HG03432 (cell line): ENCODE measurements at regions not wholly inside any gene's neighbourhood (a gene's known extent, or its start where the extent isn't known, plus 50 kb on each side); places are given as distances from the start of the nearest gene placed in this dataset.
A peak's percentile ranks its signal among the peaks of the same experiment; 100 is the strongest.

Experiments used
- ATAC-seq: cut with Tn5 transposase; IDR thresholded peaks from one replicate; pipeline ENCODE4 v1.9.1; 2021; ENCODE audit warnings: mild to moderate bottlenecking, moderate library complexity; ENCODE audit not compliant: unreplicated experiment

DNA sequence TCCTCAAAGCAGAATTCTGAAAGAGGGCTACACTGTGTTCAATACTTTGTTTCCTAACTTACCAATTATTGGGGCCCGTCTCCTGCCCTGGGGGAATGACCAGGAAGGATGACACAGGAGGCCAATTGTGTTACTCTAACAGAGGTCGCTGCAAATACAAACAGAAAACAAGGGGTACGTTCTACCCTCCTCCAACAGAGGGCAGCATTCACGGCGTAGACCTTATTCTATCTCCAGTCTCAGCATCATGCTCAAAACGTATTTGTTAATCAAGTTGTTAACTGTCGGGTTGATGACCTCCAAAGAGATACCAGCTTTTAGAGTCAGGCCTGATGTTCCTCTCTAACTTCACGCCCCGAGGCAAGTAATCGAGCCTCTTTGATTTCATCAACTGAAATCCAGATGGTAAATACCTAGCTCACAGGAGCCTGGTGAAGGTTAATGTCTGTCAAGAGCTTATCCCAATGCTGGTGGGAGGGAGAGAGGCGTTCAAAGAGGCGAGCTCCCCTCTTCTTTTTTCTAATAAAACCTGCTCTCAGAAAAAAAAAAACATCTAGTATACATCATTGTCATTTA, 181.0 kb upstream of the KCNIP4 start:
- ATAC-seq, result peak; percentile 51

DNA sequence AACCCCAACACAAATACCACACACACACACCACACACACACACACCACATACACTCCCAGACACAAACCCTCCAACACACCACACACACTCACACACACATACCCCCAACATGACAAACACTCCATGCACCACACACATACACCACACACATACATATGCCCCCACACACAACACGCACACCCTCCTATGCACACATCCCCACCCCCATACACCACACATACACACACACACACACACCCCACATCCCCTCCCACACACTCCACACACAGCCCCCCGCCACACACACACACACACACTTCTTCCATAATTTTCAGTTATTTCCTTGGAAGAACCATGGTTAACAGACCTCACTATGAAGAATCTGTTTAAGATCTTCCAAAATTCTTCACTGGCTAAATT, 173.5 kb upstream of the KCNIP4 start:
- no peak for ATAC-seq

DNA sequence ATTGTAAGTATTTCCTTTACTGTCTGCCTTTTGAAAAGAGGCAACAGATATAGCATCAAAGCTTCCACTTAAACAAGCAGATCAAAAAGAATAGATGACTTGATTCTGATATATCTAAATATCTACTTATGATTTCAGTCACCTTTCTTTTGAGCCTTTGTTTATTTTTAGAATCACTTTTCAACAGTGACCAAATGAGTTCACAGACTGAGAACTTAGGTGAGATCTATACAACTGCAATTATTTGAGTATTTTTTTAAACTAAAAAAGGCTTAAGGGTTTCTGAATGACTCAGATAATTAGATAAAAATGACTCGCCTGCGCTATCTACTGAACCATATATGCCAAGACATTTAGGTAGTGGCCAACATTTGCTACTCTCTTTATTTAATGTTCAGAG, 166.7 kb upstream of the KCNIP4 start:
- no peak for ATAC-seq

DNA sequence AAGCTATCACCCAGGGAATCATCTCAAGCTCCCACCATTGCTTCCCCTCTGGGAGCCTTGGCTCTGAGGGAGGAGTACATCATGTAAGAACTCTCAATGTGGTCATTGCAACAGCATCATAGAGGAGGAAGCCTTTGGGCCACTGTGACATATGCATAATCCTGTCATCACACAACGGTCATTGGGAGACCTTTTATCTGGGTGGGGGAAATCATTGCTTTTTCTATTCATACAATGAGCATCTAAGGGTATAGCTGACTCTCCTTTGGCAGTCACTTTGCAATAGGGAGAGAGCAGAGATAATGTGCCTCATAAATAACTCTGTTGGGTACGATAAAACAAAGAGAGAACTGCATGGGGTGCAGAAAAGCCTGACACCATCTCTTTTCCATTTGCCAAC, 155.2 kb upstream of the KCNIP4 start:
- ATAC-seq, result no peak

DNA sequence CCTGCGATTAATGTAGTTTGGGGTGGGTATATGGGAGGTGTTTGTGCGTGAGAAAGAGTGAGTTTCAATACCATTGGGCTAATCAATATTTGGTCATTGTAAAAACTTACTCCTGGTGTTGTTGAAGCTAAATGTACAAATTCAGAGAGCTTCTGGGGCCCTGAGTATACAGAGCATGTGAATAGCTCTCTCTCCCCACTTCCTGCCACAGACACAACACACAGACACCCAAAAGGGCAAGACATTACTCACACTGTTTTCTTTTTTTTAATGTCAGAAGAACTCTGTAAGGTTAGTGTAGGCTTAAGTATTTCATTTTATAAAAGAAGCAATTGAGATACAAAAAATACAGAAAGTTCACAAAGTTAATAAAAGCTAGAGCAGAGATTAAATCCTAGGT, 151.3 kb upstream of the KCNIP4 start:
- ATAC-seq, result no peak

DNA sequence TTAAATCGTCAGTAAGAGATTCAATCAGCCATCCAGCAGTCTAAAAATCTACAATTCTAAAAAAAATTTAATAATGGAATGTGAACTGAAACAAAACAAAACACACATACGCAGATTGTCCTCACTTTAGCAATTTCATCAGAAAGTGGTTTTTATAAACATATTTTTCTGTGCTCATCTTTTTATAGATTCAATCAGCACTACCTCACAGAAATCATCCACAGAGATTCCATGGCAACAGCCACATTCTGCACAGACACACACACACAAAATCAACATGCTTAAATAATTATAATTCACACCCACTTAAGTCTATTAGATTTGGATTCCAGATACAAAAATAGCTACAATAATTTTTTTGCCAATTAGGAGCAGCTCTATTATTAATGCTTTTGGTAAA, 149.0 kb upstream of the KCNIP4 start:
- no peak for ATAC-seq

DNA sequence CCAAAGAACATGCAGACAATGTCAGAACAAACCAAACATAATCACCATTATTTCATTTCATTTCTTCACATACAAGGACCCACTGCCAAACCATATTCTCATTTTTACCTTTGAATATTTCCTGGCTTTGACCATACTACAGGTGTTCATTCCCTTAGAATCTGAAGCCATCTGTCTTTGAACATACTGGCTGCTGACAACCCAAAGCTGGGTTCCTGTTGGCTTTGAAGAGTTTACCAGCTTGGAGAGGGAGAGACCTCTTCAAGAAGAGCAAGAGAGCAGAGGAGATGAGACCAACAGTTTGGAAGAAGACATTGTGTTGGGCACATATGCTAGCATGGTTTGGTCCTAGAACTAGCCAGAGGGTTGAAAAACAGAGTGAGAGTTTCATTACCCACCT, 145.6 kb upstream of the KCNIP4 start:
- no peak for ATAC-seq

DNA sequence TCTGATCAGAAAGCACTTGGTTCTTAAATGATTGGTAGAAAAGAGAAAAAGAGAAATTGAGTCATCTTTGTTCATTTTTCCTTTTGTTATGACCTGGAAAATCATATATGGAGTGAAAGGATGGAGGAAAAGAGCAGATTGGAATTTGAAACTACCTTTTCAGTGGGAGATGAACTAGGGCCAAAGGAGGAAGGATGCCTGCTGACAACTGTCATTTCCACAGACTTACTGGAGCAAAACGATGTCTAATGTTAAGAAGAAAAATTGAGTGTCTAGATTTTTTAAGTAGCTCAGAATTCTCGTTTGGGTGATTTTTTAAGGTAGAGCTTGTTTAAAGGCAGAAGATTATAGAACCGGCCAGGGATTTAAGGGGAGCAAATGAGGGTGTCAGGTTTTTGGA, 144.6 kb upstream of the KCNIP4 start:
- ATAC-seq, result no peak

DNA sequence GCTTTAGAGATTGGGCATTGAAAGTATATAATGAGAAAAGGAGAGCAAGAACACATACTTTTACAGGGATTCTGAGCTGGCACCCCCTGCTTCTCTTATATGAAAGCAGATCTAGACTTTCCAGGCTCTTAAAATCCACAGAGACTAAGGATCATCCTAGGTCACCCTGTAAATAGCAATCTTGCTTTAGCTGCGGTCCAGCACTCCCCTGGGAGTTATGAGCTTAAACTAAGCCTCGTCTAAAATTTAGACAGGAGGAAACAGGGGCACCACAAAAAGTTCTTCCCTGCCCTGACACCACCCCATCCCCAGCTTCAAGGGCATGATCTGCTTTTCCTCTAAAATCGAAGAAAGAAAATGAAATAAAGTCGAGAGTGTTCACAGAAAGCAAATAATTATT, 143.3 kb upstream of the KCNIP4 start:
- ATAC-seq, result no peak

DNA sequence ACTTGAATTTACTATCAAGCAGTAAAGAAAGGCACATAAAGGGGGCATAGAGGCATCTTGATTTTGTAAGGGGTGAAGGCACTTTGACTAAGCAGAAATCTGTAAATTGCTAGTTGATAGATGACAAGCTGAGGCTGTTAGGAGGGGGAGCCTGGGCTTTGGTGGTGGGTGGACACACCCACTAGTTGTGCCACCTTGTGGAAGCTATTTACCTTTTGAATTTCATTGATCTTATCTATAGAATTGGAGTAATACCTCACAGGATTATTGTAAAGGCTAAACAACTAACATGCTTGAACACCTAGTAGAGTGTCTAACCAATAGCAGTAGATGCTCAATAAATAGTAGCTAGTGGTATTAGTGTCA, 142.8 kb upstream of the KCNIP4 start:
- ATAC-seq, result no peak

DNA sequence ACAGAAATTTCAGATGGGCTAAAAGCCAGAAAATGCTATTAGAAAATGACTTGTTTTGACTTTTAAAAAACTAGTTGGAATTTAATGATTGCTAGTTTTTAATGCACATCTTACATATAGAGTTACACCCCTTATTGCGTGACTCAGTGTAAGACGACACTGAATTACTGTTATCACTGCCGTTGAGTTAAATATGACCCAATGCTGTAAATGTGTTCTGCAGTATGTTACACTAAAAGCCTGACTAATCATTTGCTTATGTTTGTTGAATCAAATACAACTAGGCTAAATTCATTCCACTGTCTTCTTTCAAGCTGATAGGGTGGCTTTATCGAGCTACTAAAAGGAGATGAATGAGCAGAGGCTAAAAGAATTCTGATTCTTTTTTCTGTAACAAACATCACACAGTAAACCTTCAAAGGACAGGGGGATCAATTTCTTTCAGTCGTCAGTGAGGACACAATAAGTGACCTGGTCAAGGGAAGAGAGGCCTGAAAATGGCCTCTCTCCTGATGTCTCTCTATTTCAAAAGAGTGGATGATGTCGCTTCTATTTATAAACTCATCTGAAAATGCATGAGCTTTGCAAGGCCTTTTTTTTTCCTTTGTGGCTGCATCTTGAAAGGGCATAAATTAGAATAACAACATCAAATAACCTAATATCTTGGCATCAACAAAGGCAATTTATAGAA, 142.2 kb upstream of the KCNIP4 start:
- no peak for ATAC-seq

DNA sequence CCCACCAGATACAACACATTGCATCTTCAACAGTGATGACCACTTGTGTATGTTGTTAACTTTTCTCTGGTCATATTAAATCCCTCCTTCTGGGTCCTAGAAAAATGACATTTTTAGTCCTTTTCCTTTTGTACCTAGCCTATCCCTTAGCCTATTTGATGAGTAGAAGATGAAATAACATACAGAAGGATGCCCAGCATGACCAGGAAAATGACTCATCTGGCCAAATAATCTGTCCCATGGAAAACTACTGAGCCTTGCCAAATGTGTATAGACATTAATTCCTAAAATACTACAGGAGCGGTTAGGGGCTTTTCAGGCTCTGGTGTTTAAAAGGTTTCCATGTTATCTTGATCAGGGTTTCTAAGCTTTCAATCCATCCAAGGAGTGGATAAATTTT, 129.0 kb upstream of the KCNIP4 start:
- ATAC-seq, result no peak

DNA sequence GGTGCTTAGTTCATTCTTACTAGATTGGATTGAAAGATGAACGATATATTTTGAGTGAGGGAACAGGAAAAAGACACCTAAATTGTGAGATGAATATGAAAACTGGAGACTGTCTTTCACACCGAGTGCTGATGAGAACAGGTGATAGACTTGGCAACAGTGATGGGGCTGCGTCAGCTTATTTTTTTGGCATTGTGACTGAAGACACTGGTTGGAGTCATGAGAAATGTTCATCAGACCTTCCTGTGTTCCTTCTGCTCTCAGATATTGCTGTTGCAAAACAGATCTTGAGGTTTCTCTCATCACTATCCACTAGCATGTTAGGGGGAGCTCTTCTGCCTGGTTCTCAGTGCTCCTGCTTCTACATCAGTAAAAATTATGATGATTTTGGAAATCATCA, 124.2 kb upstream of the KCNIP4 start:
- ATAC-seq, result no peak

DNA sequence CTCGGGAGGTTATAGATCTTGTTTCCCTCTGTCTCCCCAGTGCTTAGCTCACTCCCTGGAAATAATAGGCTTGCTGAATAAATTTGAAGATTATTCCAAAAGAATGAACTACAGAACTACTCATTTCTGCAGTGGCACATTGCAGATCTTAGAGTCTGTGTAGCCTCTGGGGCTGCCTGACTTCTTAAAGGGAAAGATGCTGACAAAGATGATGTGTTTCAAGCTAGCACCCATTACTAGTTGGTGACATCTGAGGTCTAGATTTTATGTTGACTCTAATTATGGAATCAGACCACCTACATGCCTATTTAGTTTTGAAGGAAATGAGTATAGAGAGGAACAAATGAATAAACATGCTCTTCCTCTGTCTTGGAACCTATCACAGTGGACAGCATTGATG, 123.7 kb upstream of the KCNIP4 start:
- ATAC-seq, result no peak

DNA sequence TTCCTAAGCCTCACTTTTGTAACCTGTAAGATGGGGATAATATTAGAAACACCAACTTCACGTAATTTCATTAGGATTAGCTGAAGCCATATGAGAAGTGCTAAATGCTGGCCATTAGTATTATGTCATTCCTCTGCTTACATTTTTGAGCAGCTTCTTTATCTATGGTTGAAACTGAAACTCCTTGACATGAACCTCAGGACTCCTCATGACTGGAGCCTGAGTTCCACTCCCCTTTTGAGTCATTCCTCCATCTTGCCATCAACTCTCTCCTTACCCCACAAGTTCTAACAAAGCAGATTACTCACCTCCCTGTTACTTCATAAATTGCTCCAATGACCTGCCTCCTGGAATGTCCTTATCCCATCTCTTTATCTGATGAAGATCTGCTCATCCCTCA, 123.2 kb upstream of the KCNIP4 start:
- ATAC-seq, result peak; percentile 99

DNA sequence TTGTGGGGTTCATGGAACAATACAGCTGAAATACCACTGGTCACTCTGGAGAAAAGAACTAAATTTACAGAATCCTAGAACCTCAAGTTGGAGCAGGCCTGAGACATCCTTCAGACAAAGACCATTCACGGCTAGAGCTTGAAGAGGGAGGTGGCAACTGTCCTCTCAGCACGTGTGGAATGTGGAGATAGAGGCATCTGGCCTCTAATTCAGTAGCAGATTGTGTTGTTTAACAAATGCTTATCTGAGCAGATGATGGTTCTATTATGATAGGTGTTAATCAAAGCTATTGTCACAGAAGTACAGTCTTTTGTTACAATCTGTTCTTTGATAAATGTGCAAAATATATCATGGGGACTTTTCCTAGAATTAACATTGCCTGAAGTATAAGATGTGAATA, 121.7 kb upstream of the KCNIP4 start:
- ATAC-seq, result no peak

DNA sequence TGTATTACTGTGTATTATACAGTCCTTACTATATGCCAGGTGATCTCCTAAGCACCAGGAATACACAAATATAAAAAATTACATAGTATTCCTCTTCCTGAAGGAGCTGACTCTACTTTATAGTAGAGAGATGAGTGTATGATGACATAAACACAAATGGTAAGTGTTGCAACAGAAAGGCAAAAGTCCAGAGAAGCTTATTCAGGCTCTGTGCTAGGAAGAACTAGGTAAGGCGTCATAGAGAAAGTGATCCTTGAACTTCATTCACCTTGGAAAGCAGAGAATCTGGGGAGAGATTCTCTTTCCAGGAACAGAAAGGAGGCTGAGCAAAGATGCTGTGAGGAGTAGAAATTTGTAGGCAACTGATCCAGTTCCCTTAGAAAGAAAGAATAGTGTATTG, 115.0 kb upstream of the KCNIP4 start:
- no peak for ATAC-seq

DNA sequence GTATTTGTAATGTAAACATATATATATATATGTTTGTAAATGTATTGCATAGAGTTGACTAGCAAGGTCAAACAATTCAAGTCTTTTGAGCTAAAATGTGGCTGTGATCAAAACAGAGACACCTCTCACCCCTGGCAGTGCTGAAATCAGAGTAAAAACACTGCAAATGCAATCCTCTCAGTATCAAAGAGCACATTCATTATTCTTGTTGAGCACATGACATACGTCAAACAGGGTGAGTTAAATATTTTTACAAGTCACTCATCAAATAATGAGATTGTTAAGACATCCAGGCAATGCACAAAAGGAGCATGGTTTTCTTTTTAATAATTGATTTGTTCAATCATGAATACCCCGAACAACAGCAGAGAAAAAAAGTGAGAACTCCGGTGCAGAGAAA, 114.1 kb upstream of the KCNIP4 start:
- no peak for ATAC-seq

DNA sequence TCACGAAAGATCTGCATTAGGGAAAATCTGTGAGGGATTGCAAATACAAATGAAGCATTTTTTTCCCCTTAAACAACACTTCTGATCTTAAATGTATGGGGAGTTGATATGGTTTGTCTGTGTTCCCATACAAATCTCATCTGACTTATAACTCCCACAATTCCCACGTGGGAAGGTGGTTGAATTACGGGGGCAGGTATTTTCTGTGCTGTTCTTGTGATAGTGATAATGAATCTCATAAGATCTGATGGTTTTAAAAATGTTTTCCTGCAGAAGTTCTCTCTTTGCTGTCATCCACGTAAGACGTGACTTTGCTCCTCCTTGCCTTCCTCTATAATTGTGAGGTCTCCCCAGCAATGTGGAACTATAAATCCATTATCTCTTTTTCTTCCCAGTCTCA, 107.4 kb upstream of the KCNIP4 start:
- ATAC-seq, result no peak

DNA sequence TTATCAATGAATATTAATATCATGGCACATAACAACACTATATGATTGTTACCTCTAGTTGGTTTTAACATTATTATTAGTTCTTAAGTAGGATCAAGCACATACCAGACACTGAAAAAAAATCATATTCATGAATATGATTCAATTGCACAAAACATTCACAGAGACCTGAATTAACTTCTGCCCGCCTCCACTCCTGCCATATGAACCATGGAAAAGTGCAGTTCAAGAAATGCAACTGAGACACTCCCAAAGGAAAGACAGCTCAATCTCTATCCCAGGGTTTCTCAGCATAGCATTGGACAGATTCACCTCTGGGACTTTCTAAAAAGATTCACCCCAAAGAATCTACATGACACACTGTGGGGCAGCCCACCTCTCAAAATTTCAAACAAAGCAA, 103.5 kb upstream of the KCNIP4 start:
- no peak for ATAC-seq

DNA sequence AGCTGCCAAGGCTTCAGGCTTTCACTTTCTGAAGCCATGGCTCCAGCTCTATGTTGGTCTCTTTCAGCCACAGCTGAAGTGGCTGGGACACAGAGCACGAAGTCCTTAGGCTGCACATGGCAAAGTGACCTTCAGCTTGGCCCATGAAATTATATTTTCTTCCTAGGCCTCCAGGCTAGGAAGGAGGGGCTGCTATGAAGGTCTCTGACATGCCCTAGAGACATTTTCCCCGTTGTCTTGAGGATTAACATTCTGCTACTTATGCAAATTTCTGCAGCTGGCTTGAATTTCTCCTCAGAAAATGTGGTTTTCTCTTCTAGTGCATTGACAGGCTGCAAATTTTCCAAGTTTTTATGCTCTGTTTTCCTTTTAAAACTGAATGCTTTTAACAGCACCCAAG, 99.8 kb upstream of the KCNIP4 start:
- no peak for ATAC-seq

DNA sequence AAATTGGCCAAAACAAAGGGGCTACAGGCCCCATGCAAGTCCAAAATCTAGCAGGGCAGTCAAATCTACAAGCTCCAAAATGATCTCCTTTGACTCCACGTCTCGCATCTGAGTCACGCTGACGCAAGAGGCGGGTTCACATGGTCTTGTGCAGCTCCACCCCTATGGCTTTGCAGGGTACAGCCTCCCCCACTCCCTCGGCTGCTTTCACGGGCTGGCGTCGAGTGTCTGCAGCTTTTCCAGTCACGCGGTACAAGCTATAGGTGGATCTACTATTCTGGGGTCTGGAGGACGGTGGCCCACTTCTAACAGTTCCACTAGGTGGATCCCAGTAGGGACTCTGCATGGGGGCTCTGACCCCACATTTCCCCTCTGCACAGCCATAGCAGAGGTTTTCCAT, 99.2 kb upstream of the KCNIP4 start:
- no peak for ATAC-seq

DNA sequence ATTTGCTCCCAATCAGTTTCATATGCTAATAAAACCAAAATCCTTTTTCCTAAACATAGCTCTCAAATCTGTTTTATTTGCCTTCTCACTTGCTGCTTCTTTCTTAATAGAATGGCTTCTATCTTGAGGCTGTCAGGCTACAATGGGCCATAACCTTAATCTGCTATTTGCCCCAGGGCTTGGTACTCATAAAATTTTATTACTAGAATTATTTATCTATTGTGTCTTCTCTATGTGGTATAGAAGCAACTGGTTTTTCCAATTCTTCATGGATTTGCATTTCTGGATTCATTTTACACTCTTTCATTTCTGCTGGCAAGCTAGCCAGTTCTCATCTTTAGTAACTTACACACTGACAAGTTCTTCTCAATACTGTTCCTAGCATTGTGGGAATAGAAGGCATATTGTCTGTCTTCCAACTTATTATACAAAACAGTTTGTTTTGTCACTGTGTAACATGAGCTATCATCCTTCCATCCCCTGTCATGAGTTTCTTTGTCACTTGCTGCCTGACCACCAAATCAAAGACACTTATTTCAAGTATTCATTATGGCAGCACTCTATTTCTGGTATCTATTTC, 96.6 kb upstream of the KCNIP4 start:
- ATAC-seq, result no peak
